ENCODE measurements at regions not wholly inside any gene's neighbourhood (a gene's known extent, or its start where the extent isn't known, plus 50 kb on each side); places are given as distances from the start of the nearest gene placed in this dataset.
A peak's percentile ranks its signal among the peaks of the same experiment; 100 is the strongest.

GRCh38 chr14:34099635-34100034 lies 148.8 kb upstream of the EGLN3 start:
- no peaks in the 10 kb centered on the region for H3K27me3 Mint-ChIP-seq
- H3K27ac Mint-ChIP-seq = no peak overlapping the region
- Histone ChIP-seq H3K4me3 (ENCODE audit: low read length) (no peak overlapping the region), H3K4me1 (ENCODE audit: insufficient read depth, low read length) (peaks cover 6% of the 10 kb centered on the region), H3K9me3 (ENCODE audit: control insufficient read depth in 1 of 2, insufficient read depth in 1 of 2, low read length in 2 of 2) (no peaks in the 10 kb centered on the region), H3K27ac (ENCODE audit: low read depth in 1 of 2, low read length in 2 of 2) (no peak overlapping the region), H3K27me3 (ENCODE audit: control insufficient read depth in 1 of 2, insufficient read depth in 2 of 2, low read length in 2 of 2) (no peaks in the 10 kb centered on the region), H3K36me3 (ENCODE audit: insufficient read depth, low read length) (no peaks in the 10 kb centered on the region)
- no peak overlapping the region for H3K4me3 Mint-ChIP-seq
- H3K36me3 Mint-ChIP-seq (ENCODE audit: low read depth) = no peaks in the 10 kb centered on the region
- POLR2A ChIA-PET = no interaction called here
- no peaks in the 10 kb centered on the region for H3K4me1 Mint-ChIP-seq (ENCODE audit: low read depth)
- ATAC-seq (ENCODE audit: poor library complexity) (no peak), DNase-seq (no peak)
- no peak for TF ChIP-seq CTCF (IDR thresholded peaks at IDR 0.05)
- CTCF ChIA-PET = no interaction called here
- H3K9me3 Mint-ChIP-seq = no peaks in the 10 kb centered on the region
- intact Hi-C loops (cut with DNase I, micrococcal nuclease) = loop anchor here in 1 of 2 experiments (2.0 kb wide), 1 partner anchor 259 kb away; no protein-coding TSS in a partner anchor

GRCh38 chr14:34098985-34099349 lies 148.1 kb upstream of the EGLN3 start:
- H3K36me3 Mint-ChIP-seq (ENCODE audit: low read depth) = no peaks in the 10 kb centered on the region
- no peak for TF ChIP-seq CTCF (IDR thresholded peaks at IDR 0.05)
- POLR2A ChIA-PET = interaction anchor here (1.1 kb wide), 1 partner anchor 261 kb away, joined by 4 read pairs; no protein-coding TSS in a partner anchor

GRCh38 chr14:34098045-34098984 lies 147.4 kb upstream of the EGLN3 start:
- no peaks in the 10 kb centered on the region for H3K9me3 ChIP-seq (ENCODE audit: control insufficient read depth in 1 of 2, insufficient read depth in 1 of 2, low read length in 2 of 2)
- no peak overlapping the region for H3K27ac Mint-ChIP-seq
- H3K4me1 Mint-ChIP-seq (ENCODE audit: low read depth) = no peaks in the 10 kb centered on the region
- peak in 5 of 14 experiments; percentile 3 to 39 (median 33) for DNase-seq
- intact Hi-C loops (cut with DNase I, micrococcal nuclease) = loop anchor here (1.0 to 2.0 kb wide), 2 partner anchors 258 to 259 kb away; no protein-coding TSS in a partner anchor
- ChIA-PET POLR2A (interaction anchor here (1.1 kb wide), 1 partner anchor 260 kb away, joined by 4 read pairs; no protein-coding TSS in a partner anchor), CTCF (no interaction called here)
- no peak overlapping the region for H3K27ac ChIP-seq (ENCODE audit: low read depth in 1 of 2, low read length in 2 of 2)
- no peaks in the 10 kb centered on the region for H3K27me3 ChIP-seq (ENCODE audit: control insufficient read depth in 1 of 2, insufficient read depth in 2 of 2, low read length in 2 of 2)
- no peak for ATAC-seq (ENCODE audit: poor library complexity)
- peaks cover 6% of the 10 kb centered on the region for H3K4me1 ChIP-seq (ENCODE audit: insufficient read depth, low read length)
- no peak for TF ChIP-seq CTCF (IDR thresholded peaks at IDR 0.05)
- no peaks in the 10 kb centered on the region for H3K9me3 Mint-ChIP-seq
- H3K27me3 Mint-ChIP-seq = no peaks in the 10 kb centered on the region
- H3K4me3 Mint-ChIP-seq = no peak overlapping the region
- H3K36me3 ChIP-seq (ENCODE audit: insufficient read depth, low read length) = no peaks in the 10 kb centered on the region
- no peak overlapping the region for H3K4me3 ChIP-seq (ENCODE audit: low read length)
- no peaks in the 10 kb centered on the region for H3K36me3 Mint-ChIP-seq (ENCODE audit: low read depth)

More at GRCh38 chr14:34098985-34099349, 148.1 kb upstream of the EGLN3 start:
- Histone ChIP-seq H3K9me3 (ENCODE audit: control insufficient read depth in 1 of 2, insufficient read depth in 1 of 2, low read length in 2 of 2) (no peaks in the 10 kb centered on the region), H3K27ac (ENCODE audit: low read depth in 1 of 2, low read length in 2 of 2) (no peak overlapping the region), H3K4me1 (ENCODE audit: insufficient read depth, low read length) (peaks cover 6% of the 10 kb centered on the region), H3K36me3 (ENCODE audit: insufficient read depth, low read length) (no peaks in the 10 kb centered on the region), H3K27me3 (ENCODE audit: control insufficient read depth in 1 of 2, insufficient read depth in 2 of 2, low read length in 2 of 2) (no peaks in the 10 kb centered on the region), H3K4me3 (ENCODE audit: low read length) (no peak overlapping the region)
- intact Hi-C loops (cut with DNase I, micrococcal nuclease) = loop anchor here (1.0 to 2.0 kb wide), 2 partner anchors 258 to 260 kb away; no protein-coding TSS in a partner anchor
- ATAC-seq (ENCODE audit: poor library complexity) = no peak
- Mint-ChIP-seq H3K4me3 (no peak overlapping the region), H3K27ac (no peak overlapping the region), H3K9me3 (no peaks in the 10 kb centered on the region), H3K27me3 (no peaks in the 10 kb centered on the region), H3K4me1 (ENCODE audit: low read depth) (no peaks in the 10 kb centered on the region)
- CTCF ChIA-PET = no interaction called here
- DNase-seq = no peak
